HG03460 (cell line): ENCODE measurements at regions not wholly inside any gene's neighbourhood (a gene's known extent, or its start where the extent isn't known, plus 50 kb on each side); places are given as distances from the start of the nearest gene placed in this dataset.
"Not testable (repeated sequence)": the region's sequence is repeated elsewhere in the genome, so short reads cannot be mapped to it uniquely, and the experiment has no call there.

Source experiments
- ATAC-seq: cut with Tn5 transposase; IDR thresholded peaks from one replicate; pipeline ENCODE4 v1.9.1; 2021; ENCODE audit not compliant: unreplicated experiment

DNA sequence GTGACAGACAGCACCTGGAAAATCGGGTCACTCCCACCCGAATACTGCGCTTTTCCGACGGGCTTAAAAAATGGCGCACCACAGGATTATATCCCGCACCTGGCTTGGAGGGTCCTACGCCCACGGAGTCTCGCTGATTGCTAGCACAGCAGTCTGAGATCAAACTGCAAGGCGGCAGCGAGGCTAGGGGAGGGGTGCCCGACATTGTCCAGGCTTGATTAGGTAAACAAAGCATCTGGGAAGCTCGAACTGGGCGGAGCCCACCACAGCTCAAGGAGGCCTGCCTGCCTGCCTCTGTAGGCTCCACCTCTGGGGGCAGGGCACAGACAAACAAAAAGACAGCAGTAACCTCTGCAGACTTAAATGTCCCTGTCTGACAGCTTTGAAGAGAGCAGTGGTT lies 1370.0 kb downstream of the SUCLG1 start:
- ATAC-seq: not testable (repeated sequence)

- no peak for ATAC-seq
Observed at GRCh38 chr2:83085869-83086268, 1373.2 kb downstream of the SUCLG1 start.

DNA sequence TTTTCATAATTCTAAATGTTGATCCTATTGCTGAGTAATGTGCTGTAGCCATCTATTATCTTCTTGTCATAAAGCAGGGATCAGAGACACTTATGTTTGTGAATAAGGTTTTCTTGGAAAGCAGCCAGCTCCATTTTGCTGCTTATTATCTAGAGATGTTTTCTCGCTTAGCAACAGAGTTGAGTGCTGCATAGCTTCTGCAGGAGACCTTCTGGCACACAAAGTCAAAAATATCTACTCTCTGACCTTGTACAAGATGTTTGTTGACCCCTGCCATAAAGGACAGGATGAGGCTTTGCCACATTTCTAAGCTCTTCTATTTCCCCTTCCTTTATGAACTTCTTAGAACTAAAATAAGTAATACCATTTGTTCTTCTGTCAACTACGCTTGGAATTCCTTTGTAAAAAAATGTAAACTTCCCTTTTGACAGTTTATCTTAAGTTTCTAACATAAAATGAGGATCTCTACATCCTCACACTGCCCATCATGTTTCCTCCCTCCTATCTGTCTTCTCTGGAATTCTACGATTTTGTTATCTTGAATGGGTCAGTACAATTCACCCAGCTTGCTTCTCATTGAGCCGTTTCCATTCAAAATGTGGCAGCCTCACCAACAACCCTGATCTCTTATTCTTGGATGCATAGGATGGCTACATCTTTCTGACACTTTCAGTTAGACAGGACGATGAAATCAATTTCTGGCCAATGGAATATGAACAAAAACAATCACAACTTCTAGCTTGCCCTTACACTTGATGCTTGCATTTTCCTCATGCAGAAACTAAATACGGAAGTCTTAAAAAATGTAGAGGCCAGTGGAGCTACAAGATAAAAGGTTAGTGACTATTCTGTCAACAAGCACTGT lies 1377.0 kb downstream of the SUCLG1 start:
- ATAC-seq: no peak

- ATAC-seq: no peak
Observed at GRCh38 chr2:83079007-83079406, 1380.1 kb downstream of the SUCLG1 start.

GRCh38 chr2:83072767-83073166 lies 1386.3 kb downstream of the SUCLG1 start:
- ATAC-seq: no peak

- ATAC-seq: no peak
Observed at GRCh38 chr2:83071914-83072313, 1387.2 kb downstream of the SUCLG1 start.

GRCh38 chr2:83071352-83071751 lies 1387.7 kb downstream of the SUCLG1 start:
- no peak for ATAC-seq

DNA sequence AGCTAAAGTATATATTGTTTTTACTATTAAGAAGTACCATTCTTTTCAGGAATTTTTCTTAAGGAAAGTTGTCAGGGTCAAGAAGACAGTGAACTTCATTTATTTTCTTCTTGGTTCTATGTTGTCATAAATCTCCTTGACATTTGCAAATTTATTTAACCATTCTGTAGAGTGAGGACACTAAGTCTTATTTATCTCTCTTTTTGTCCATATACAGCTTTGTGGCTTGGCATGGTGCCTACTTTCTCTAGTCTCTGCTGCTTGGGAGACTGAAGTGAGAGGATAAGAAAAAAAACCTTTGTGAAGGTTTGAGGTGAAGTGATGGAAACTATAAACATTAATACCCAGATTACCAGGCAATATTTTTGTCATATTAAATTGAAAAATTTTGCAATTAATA lies 1389.4 kb downstream of the SUCLG1 start:
- no peak for ATAC-seq

- ATAC-seq: no peak
Observed at GRCh38 chr2:83068714-83069113, 1390.4 kb downstream of the SUCLG1 start.

DNA sequence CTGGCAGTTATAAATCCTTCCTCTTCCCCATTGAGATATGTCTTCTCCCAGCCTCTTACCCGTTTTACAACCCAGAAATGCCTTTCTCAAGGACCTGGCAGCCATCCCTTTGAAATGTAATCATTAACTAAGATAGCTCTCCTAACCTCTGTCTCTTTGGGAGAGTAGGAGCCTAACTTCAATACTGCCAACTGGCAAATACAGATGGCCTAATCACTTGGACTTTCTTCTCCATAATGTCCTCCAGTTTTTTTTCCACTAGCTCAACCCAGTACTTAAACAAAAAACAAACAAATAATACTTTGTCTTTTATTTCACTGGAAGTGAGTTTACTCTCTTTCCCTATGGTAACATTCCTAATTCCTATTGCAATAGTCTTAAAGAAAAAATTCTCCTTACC lies 1391.1 kb downstream of the SUCLG1 start:
- no peak for ATAC-seq

GRCh38 chr2:83063933-83064332 lies 1395.1 kb downstream of the SUCLG1 start:
- ATAC-seq: no peak

- no peak for ATAC-seq
Observed at GRCh38 chr2:83063511-83063910, 1395.6 kb downstream of the SUCLG1 start.

- no peak for ATAC-seq
Observed at GRCh38 chr2:83058683-83059082, 1400.4 kb downstream of the SUCLG1 start.

DNA sequence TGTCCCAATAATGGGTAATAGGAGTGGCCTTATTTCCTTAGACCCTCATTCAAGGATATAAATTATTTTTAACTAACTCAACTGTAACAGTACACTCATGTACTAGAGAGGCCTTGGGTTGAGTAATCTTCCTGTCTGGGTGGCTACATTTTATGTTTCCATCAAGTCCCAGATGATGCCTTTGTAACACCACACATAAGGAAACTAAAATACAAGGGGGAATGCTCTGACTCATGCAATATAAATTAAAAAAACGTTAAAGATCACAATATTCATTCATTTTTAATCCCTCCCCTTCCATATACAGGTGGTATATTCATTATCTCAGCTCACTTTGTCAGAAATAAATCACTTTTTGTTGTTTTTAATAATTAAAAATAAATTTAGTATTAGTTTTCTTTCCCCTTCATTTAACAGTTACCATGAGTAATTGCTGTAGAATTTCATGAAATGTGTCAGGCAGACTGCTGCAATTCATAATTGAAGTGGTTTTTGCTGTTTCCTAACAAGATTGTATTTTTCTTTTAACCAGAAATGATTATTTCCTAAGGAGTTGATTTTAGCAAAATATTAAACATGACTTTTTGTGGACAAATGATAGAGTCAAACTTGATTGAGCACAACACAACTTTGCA lies 1403.6 kb downstream of the SUCLG1 start:
- no peak for ATAC-seq

GRCh38 chr2:83054751-83055150 lies 1404.3 kb downstream of the SUCLG1 start:
- ATAC-seq: no peak

DNA sequence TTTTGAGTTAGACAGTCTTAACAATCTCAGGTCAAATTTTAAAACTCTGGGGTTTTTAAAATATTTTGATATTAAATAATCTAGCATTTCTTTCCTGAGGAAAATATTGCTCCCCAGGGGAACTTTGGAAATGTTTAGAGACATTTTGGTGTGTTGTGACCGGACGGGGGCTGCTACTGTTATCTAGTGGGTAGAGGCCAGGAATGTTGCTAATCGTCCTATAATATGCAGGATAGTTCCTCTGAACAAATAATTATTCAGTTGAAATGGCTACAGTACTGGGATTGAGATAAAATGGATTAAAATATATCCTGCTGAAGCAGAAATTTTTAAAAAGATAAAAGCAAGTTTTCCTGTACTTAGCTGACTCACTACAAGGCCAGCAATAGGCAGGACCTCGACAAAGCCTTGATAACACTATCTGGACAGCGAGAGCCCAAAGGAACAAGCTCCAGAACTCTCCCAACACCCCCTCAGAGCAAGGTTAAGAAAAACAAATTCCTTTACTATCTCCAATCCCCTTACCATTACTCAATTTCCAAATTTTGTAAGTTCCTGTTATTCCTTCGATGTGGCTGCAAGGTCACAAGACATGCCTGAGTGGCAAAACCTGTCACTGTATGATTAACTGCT lies 1407.4 kb downstream of the SUCLG1 start:
- ATAC-seq: no peak

DNA sequence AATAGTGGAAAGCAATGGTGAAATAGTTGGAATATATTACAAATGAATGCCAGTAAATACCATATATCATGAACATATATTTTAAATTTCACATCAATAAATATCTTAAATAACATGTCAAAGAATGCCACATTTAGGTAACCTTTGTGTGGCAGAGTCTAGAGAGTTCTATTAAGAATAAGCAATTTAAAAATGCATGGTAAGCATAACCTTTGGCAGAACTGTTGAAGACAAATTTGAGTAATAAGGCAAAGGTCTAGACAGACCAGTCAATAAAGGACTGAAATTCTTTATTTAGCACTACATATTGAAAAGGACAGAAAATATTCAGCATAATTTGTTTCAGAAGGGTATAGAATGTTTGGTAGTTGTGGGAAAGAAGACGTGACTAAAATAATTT lies 1417.0 kb downstream of the SUCLG1 start:
- no peak for ATAC-seq

DNA sequence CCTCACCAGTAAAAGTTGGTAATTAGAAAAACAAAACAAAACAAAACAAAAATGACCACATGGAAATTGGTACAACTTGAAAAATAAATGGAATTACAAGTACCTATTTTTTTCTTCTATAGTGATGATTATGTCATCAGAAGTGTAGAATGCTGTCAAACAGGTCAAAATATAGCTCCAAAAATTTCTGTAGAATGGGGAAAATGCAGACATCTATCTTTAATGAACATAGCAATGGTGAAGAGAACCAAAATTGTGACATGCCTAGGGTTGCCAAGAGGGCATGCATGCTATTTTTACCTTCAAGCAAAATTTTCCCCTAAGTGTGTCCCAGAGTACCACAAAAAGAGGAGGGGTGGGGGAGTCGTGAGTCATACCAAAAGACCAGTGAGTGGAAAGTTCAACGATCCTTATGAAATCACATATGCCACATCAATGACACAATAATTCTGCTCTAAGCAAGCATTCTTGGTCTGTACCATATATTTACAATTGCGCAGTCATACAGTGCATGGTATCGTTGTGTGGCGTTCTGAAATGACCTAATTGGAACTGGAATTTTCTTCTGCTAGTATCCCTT lies 1436.4 kb downstream of the SUCLG1 start:
- no peak for ATAC-seq

- no peak for ATAC-seq
Observed at GRCh38 chr2:83017366-83018090, 1441.6 kb downstream of the SUCLG1 start.

DNA sequence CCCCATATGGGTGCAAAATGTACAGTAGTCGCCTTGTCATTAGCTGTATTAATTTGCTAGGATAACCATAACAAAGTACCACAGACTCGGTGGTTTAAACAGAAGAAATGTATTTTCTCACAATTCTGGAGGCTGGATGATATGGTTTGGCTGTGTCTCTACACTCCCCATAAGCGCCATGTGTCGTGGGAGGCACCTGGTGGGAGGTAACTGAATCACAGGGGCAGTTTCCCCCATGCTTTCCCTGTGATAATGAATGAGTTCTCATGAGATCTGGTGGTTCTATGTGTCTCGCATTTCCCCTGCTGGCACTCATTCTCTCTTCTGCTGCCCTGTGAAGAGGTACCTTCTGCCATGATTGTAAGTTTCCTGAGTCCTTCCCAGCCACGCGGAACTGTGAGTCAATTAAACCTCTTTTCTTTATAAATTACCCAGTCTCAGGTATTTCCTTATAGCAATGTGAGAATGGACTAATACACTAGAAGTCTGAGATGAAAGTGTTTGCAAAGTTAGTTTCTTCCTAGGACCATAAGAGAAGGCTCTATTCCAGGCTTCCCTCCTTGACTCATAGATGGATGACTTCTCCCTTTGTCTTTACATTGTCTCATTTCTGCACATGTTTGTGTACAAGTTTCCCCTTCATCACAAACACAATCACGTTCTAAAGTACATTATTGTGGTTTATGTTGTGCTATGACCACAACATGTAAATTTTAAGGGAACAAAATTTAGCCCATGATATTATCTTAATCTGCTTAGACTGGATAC lies 1442.6 kb downstream of the SUCLG1 start:
- ATAC-seq: no peak
